Uterus (tissue), 2 donors: ENCODE measurements at regions not wholly inside any gene's neighbourhood (a gene's known extent, or its start where the extent isn't known, plus 50 kb on each side); places are given as distances from the start of the nearest gene placed in this dataset.

Source experiments
- CTCF ChIP-seq, 4 experiments: fragments of 200-600 bp in 2 of 4; fragments of 450-650 bp in 2 of 4; sonication (generic) in 2 of 4; IDR thresholded peaks; one replicate each; pipeline ENCODE4 v1.5.1; 2016 to 2019; ENCODE audit warnings: antibody characterized with exemption in 4 of 4, mild to moderate bottlenecking in 2 of 4, moderate library complexity in 1 of 4
- POLR2A ChIP-seq, 2 donors: fragments of 450-650 bp; IDR thresholded peaks; one replicate each; pipeline ENCODE4 v1.6.1; 2016; ENCODE audit warnings: antibody characterized with exemption in 2 of 2, mild to moderate bottlenecking in 1 of 2, moderate library complexity in 1 of 2

GRCh38 chr13:50195045-50195444 lies 179.8 kb downstream of the KCNRG start:
- TF ChIP-seq POLR2A (IDR thresholded peaks at IDR 0.05): no peak
- TF ChIP-seq CTCF (IDR thresholded peaks at IDR 0.05): no peak
